Kidney epithelial cell (primary cell): ENCODE measurements at regions not wholly inside any gene's neighbourhood (a gene's known extent, or its start where the extent isn't known, plus 50 kb on each side); places are given as distances from the start of the nearest gene placed in this dataset.

Experiments
- DNase-seq: peaks from one replicate; pipeline ENCODE4 v3.0.0-alpha.2; 2010; ENCODE audit warnings: low read depth
- H3K27me3 ChIP-seq: 2 replicates; pipeline ENCODE4 v1.6.0; 2011; ENCODE audit warnings: low read length; ENCODE audit not compliant: control insufficient read depth, insufficient read depth
- H3K36me3 ChIP-seq: 2 replicates; pipeline ENCODE4 v1.5.1; 2011; ENCODE audit warnings: low read length; ENCODE audit not compliant: control insufficient read depth, insufficient read depth
- H3K4me3 ChIP-seq: 2 replicates; pipeline ENCODE4 v1.5.1; 2011; ENCODE audit warnings: low read depth, mild to moderate bottlenecking, control low read depth, low read length
- CTCF ChIP-seq: IDR thresholded peaks from 2 replicates; pipeline ENCODE4 v1.5.1; 2011; ENCODE audit warnings: mild to moderate bottlenecking, moderate library complexity, low read length, control low read depth, inconsistent platforms; ENCODE audit not compliant: insufficient read depth, poor library complexity, severe bottlenecking

GRCh38 chr1:234713440-234713839, 103.5 kb upstream of the IRF2BP2 start:
- no peak overlapping the region for H3K4me3 ChIP-seq
- H3K27me3 ChIP-seq: no peaks in the 10 kb centered on the region
- no peaks in the 10 kb centered on the region for H3K36me3 ChIP-seq
- TF ChIP-seq CTCF: no peak
- no peak for DNase-seq

GRCh38 chr1:234712891-234713305, 102.9 kb upstream of the IRF2BP2 start:
- no peak for DNase-seq
- Histone ChIP-seq H3K27me3 (no peaks in the 10 kb centered on the region), H3K4me3 (no peak overlapping the region), H3K36me3 (no peaks in the 10 kb centered on the region)
- no peak for TF ChIP-seq CTCF

- no peaks in the 10 kb centered on the region for H3K36me3 ChIP-seq
- no peaks in the 10 kb centered on the region for H3K27me3 ChIP-seq
- no peak for TF ChIP-seq CTCF
- no peak overlapping the region for H3K4me3 ChIP-seq
- no peak for DNase-seq
Observed at GRCh38 chr1:234710936-234711724, 101.2 kb upstream of the IRF2BP2 start.

GRCh38 chr1:234710381-234710780, 100.4 kb upstream of the IRF2BP2 start:
- H3K4me3 ChIP-seq: no peak overlapping the region
- TF ChIP-seq CTCF: no peak
- no peaks in the 10 kb centered on the region for H3K36me3 ChIP-seq
- no peaks in the 10 kb centered on the region for H3K27me3 ChIP-seq
- no peak for DNase-seq

- DNase-seq: no peak
Observed at GRCh38 chr1:234709473-234710228, 99.7 kb upstream of the IRF2BP2 start.

More at GRCh38 chr1:234709473-234710228, 99.7 kb upstream of the IRF2BP2 start:
- no peaks in the 10 kb centered on the region for H3K36me3 ChIP-seq
- TF ChIP-seq CTCF: no peak
- H3K27me3 ChIP-seq: no peaks in the 10 kb centered on the region
- no peak overlapping the region for H3K4me3 ChIP-seq
